Stimulated activated naive CD4-positive, alpha-beta T cell (primary cell): ENCODE measurements at regions not wholly inside any gene's neighbourhood (a gene's known extent, or its start where the extent isn't known, plus 50 kb on each side); places are given as distances from the start of the nearest gene placed in this dataset.

ENCODE experiments used
- DNase-seq, 6 experiments: peaks; one replicate each; lab custom pipeline; 2025; lab: John Stamatoyannopoulos, UW

GRCh38 chr7:106606120-106606519, 54.8 kb downstream of the CCDC71L start:
- no peak for DNase-seq

GRCh38 chr7:106604971-106605370, 56.0 kb downstream of the CCDC71L start:
- no peak for DNase-seq

- peak in 2 of 6 experiments; percentile 0 to 2 for DNase-seq
These were observed 56.5 kb downstream of the CCDC71L start for GRCh38 chr7:106604303-106604924.

- DNase-seq, result no peak
These were observed 57.6 kb downstream of the CCDC71L start for GRCh38 chr7:106603346-106603745.

GRCh38 chr7:106602062-106602461, 58.9 kb downstream of the CCDC71L start:
- DNase-seq, result no peak

GRCh38 chr7:106600569-106601373, 60.2 kb downstream of the CCDC71L start:
- DNase-seq, result no peak

- no peak for DNase-seq
These were observed 61.6 kb downstream of the CCDC71L start for GRCh38 chr7:106599343-106599698.

- peak; percentile 19 to 73 (median 62) for DNase-seq
These were observed 62.2 kb downstream of the CCDC71L start for GRCh38 chr7:106598663-106599342.

- DNase-seq, result no peak
These were observed 63.0 kb downstream of the CCDC71L start for GRCh38 chr7:106597751-106598546.

- no peak for DNase-seq
These were observed 63.9 kb downstream of the CCDC71L start for GRCh38 chr7:106597014-106597413.

- no peak for DNase-seq
These were observed 65.0 kb downstream of the CCDC71L start for GRCh38 chr7:106595922-106596321.

GRCh38 chr7:106593028-106593417, 67.9 kb downstream of the CCDC71L start:
- DNase-seq, result no peak

- no peak for DNase-seq
These were observed 68.5 kb downstream of the CCDC71L start for GRCh38 chr7:106592282-106593027.

- DNase-seq, result no peak
These were observed 69.8 kb downstream of the CCDC71L start for GRCh38 chr7:106591146-106591545.

GRCh38 chr7:106590209-106590816, 70.6 kb downstream of the CCDC71L start:
- DNase-seq, result no peak

GRCh38 chr7:106589198-106589879, 71.6 kb downstream of the CCDC71L start:
- DNase-seq, result no peak

- no peak for DNase-seq
These were observed 72.3 kb downstream of the CCDC71L start for GRCh38 chr7:106588422-106589197.

- DNase-seq, result no peak
These were observed 75.8 kb downstream of the CCDC71L start for GRCh38 chr7:106584914-106585759.
